HEK293 (cell line): ENCODE measurements at regions not wholly inside any gene's neighbourhood (a gene's known extent, or its start where the extent isn't known, plus 50 kb on each side); places are given as distances from the start of the nearest gene placed in this dataset.

Source experiments
- CTCF ChIA-PET: fragments of 350-600 bp; formaldehyde crosslinking; extraction: SDS; loops from one replicate; lab custom pipeline; 2021; ENCODE audit warnings: antibody characterized with exemption; lab: Yijun Ruan, JAX
- POLR2A ChIA-PET: fragments of 300-600 bp; formaldehyde crosslinking; extraction: SDS; loops from one replicate; lab custom pipeline; 2020; ENCODE audit warnings: antibody characterized with exemption, inconsistent platforms; lab: Yijun Ruan, JAX
- H3K27ac ChIP-seq: fragments of 200-500 bp; sonication (Bioruptor generic); 2 replicates; pipeline ENCODE4 v1.5.1; 2014; ENCODE audit warnings: low read depth, low read length, control low read depth, inconsistent platforms; ENCODE audit errors: extremely low read depth
- H3K36me3 ChIP-seq, 2 experiments: fragments of 200-500 bp in 1 of 2; sonication (Bioruptor generic) in 1 of 2; 1 replicate in 1 of 2; 2 replicates in 1 of 2; pipeline ENCODE4 v1.5.1; 2014 to 2017; ENCODE audit warnings: inconsistent platforms in 2 of 2, low read length in 2 of 2; ENCODE audit not compliant: control insufficient read depth in 2 of 2, insufficient read depth in 1 of 2
- H3K4me1 ChIP-seq: fragments of 200-500 bp; sonication (Bioruptor generic); 2 replicates; pipeline ENCODE4 v1.5.1; 2014; ENCODE audit warnings: mild to moderate bottlenecking, low read length, inconsistent platforms; ENCODE audit not compliant: control insufficient read depth, insufficient read depth
- H3K4me3 ChIP-seq: 2 replicates; pipeline ENCODE4 v1.5.1; 2011; ENCODE audit warnings: low read depth, mild to moderate bottlenecking, control low read depth, low read length, moderate library complexity
- H3K9me3 ChIP-seq: fragments of 200-500 bp; sonication (Bioruptor generic); 2 replicates; pipeline ENCODE4 v1.5.1; 2014; ENCODE audit warnings: low read depth, low read length, inconsistent platforms; ENCODE audit not compliant: control insufficient read depth, insufficient read depth
- KLF8 ChIP-seq: fragments of 450-650 bp; formaldehyde crosslinking; IDR thresholded peaks from 2 replicates; pipeline ENCODE4 v1.5.1; 2016; ENCODE audit warnings: missing biosample characterization, missing genetic modification characterization
- MEIS1 ChIP-seq: sonication (generic); formaldehyde crosslinking; IDR thresholded peaks from 2 replicates; pipeline ENCODE4 v1.8.1; 2022; ENCODE audit warnings: missing genetic modification reagents, mild to moderate bottlenecking, borderline replicate concordance
- MYNN ChIP-seq: fragments of 450-650 bp; formaldehyde crosslinking; IDR thresholded peaks from 2 replicates; pipeline ENCODE4 v1.5.1; 2016; ENCODE audit warnings: missing biosample characterization, missing genetic modification characterization, borderline replicate concordance
- OVOL3 ChIP-seq: fragments of 450-650 bp; formaldehyde crosslinking; IDR thresholded peaks from 2 replicates; pipeline ENCODE4 v1.5.1; 2016; ENCODE audit warnings: missing biosample characterization, missing genetic modification characterization
- SP2 ChIP-seq: fragments of 450-650 bp; formaldehyde crosslinking; IDR thresholded peaks from 2 replicates; pipeline ENCODE4 v1.5.1; 2016; ENCODE audit warnings: missing biosample characterization, missing genetic modification characterization
- SP7 ChIP-seq: fragments of 450-650 bp; formaldehyde crosslinking; IDR thresholded peaks from 2 replicates; pipeline ENCODE4 v1.5.1; 2016; ENCODE audit warnings: missing biosample characterization, missing genetic modification characterization
- ZBTB48 ChIP-seq: fragments of 450-650 bp; formaldehyde crosslinking; IDR thresholded peaks from 2 replicates; pipeline ENCODE4 v1.5.1; 2016; ENCODE audit warnings: missing biosample characterization, missing genetic modification characterization
- ZIC2 ChIP-seq: fragments of 450-650 bp; formaldehyde crosslinking; IDR thresholded peaks from 2 replicates; pipeline ENCODE4 v1.5.1; 2016; ENCODE audit warnings: missing biosample characterization, missing genetic modification characterization
- ZNF266 ChIP-seq: fragments of 450-650 bp; formaldehyde crosslinking; IDR thresholded peaks from 2 replicates; pipeline ENCODE4 v1.5.1; 2016; ENCODE audit warnings: missing biosample characterization, missing genetic modification characterization, low read depth
- ZNF561 ChIP-seq: fragments of 450-650 bp; IDR thresholded peaks from 2 replicates; pipeline ENCODE4 v1.5.1; 2018; ENCODE audit warnings: missing biosample characterization, missing genetic modification characterization, borderline replicate concordance
- ZNF596 ChIP-seq: fragments of 450-650 bp; IDR thresholded peaks from 2 replicates; pipeline ENCODE4 v1.5.0; 2018; ENCODE audit warnings: missing biosample characterization, mild to moderate bottlenecking, missing genetic modification characterization, moderate library complexity
- ZNF610 ChIP-seq: fragments of 450-650 bp; formaldehyde crosslinking; IDR thresholded peaks from 2 replicates; pipeline ENCODE4 v1.5.1; 2016; ENCODE audit warnings: missing biosample characterization, missing genetic modification characterization, borderline replicate concordance
- ZNF624 ChIP-seq: fragments of 450-650 bp; formaldehyde crosslinking; IDR thresholded peaks from 2 replicates; pipeline ENCODE4 v1.5.1; 2017; ENCODE audit warnings: missing biosample characterization, missing genetic modification characterization
- ZNF654 ChIP-seq: fragments of 450-650 bp; formaldehyde crosslinking; IDR thresholded peaks from 2 replicates; pipeline ENCODE4 v1.5.1; 2016; ENCODE audit warnings: low read depth, missing biosample characterization, missing genetic modification characterization
- ZNF660 ChIP-seq: fragments of 450-650 bp; IDR thresholded peaks from 2 replicates; pipeline ENCODE4 v1.5.1; 2018; ENCODE audit warnings: missing biosample characterization, mild to moderate bottlenecking, missing genetic modification characterization
- ZNF677 ChIP-seq: fragments of 450-650 bp; IDR thresholded peaks from 2 replicates; pipeline ENCODE4 v1.5.0; 2018; ENCODE audit warnings: missing biosample characterization, mild to moderate bottlenecking, missing genetic modification characterization, moderate library complexity
- ZXDB ChIP-seq: fragments of 450-650 bp; formaldehyde crosslinking; IDR thresholded peaks from 2 replicates; pipeline ENCODE4 v1.5.1; 2016; ENCODE audit warnings: missing biosample characterization, missing genetic modification characterization
- TF ChIP-seq, protein P1 (sequence below): fragments of 450-650 bp; formaldehyde crosslinking; conservative IDR thresholded peaks from 2 replicates; pipeline ENCODE4 v1.5.1; 2016; ENCODE audit warnings: low read depth, missing biosample characterization, missing genetic modification characterization
- TF ChIP-seq, protein P2 (sequence below): fragments of 450-650 bp; formaldehyde crosslinking; IDR thresholded peaks from 2 replicates; pipeline ENCODE4 v1.5.1; 2016; ENCODE audit warnings: missing biosample characterization, missing genetic modification characterization
- TF ChIP-seq, protein P3 (sequence below): fragments of 450-650 bp; formaldehyde crosslinking; IDR thresholded peaks from 2 replicates; pipeline ENCODE4 v1.5.1; 2016; ENCODE audit warnings: missing biosample characterization, missing genetic modification characterization

DNA sequence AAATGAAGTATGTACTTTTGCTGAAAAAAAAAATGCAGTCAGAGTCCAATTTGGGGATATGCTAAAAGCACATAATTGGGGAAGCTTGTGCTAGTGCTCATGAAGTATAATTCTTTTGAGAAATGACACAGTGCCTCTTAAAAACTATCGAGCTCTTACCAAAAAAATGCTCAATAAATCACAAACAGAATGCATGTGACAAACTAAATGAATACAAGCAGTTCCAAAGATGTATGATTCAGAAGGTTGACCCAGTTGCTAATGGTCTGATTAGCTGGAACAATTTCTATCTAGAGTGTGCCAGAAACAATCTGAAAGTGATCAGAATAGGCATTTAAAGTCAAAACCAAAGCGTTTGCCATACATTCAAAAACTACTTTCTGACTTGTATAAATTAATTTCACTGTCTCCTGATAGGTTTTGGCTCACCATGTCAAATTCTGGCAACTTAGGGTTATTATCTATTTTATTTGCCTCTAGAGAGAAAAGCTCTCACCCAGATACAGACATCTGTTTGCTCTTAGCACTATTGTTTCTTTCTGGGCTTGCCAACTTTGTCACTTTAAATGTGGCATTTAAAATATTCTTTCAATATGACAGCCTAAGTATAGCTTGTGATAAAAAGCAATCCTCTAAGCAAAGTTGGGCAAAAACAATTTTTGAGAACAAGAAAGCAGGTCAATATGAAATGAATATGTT is 114.7 kb upstream of the AHR start:
- no peaks in the 10 kb centered on the region for H3K4me1 ChIP-seq
- H3K4me3 ChIP-seq: no peak overlapping the region
- no peaks in the 10 kb centered on the region for H3K9me3 ChIP-seq
- POLR2A ChIA-PET: no interaction called here
- H3K27ac ChIP-seq: no peak overlapping the region
- TF ChIP-seq ZNF610 (tag by site-specific recombination) (no peak), ZNF596 (tag by site-specific recombination) (no peak), SP2 (tag by site-specific recombination) (no peak), ZNF266 (tag by site-specific recombination) (no peak), ZIC2 (tag by site-specific recombination) (no peak), MYNN (tag by site-specific recombination) (no peak), ZXDB (tag by site-specific recombination) (no peak), MEIS1 (no peak), ZNF654 (no peak), KLF8 (tag by site-specific recombination) (no peak)
- TF ChIP-seq, protein P1, sequence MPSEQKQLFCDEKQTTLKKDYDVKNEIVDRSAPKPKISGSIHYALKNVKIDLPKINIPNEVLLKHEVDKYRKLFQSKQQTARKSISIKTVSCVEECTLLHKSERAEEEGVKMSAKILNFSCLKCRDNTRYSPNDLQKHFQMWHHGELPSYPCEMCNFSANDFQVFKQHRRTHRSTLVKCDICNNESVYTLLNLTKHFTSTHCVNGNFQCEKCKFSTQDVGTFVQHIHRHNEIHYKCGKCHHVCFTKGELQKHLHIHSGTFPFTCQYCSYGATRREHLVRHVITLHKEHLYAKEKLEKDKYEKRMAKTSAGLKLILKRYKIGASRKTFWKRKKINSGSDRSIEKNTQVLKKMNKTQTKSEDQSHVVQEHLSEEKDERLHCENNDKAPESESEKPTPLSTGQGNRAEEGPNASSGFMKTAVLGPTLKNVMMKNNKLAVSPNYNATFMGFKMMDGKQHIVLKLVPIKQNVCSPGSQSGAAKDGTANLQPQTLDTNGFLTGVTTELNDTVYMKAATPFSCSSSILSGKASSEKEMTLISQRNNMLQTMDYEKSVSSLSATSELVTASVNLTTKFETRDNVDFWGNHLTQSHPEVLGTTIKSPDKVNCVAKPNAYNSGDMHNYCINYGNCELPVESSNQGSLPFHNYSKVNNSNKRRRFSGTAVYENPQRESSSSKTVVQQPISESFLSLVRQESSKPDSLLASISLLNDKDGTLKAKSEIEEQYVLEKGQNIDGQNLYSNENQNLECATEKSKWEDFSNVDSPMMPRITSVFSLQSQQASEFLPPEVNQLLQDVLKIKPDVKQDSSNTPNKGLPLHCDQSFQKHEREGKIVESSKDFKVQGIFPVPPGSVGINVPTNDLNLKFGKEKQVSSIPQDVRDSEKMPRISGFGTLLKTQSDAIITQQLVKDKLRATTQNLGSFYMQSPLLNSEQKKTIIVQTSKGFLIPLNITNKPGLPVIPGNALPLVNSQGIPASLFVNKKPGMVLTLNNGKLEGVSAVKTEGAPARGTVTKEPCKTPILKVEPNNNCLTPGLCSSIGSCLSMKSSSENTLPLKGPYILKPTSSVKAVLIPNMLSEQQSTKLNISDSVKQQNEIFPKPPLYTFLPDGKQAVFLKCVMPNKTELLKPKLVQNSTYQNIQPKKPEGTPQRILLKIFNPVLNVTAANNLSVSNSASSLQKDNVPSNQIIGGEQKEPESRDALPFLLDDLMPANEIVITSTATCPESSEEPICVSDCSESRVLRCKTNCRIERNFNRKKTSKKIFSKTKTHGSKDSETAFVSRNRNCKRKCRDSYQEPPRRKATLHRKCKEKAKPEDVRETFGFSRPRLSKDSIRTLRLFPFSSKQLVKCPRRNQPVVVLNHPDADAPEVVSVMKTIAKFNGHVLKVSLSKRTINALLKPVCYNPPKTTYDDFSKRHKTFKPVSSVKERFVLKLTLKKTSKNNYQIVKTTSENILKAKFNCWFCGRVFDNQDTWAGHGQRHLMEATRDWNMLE (tag by site-specific recombination): no peak
- TF ChIP-seq, protein P2, sequence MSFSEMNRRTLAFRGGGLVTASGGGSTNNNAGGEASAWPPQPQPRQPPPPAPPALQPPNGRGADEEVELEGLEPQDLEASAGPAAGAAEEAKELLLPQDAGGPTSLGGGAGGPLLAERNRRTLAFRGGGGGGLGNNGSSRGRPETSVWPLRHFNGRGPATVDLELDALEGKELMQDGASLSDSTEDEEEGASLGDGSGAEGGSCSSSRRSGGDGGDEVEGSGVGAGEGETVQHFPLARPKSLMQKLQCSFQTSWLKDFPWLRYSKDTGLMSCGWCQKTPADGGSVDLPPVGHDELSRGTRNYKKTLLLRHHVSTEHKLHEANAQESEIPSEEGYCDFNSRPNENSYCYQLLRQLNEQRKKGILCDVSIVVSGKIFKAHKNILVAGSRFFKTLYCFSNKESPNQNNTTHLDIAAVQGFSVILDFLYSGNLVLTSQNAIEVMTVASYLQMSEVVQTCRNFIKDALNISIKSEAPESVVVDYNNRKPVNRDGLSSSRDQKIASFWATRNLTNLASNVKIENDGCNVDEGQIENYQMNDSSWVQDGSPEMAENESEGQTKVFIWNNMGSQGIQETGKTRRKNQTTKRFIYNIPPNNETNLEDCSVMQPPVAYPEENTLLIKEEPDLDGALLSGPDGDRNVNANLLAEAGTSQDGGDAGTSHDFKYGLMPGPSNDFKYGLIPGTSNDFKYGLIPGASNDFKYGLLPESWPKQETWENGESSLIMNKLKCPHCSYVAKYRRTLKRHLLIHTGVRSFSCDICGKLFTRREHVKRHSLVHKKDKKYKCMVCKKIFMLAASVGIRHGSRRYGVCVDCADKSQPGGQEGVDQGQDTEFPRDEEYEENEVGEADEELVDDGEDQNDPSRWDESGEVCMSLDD (tag by site-specific recombination): no peak
- H3K36me3 ChIP-seq: no peaks in the 10 kb centered on the region
- CTCF ChIA-PET: interaction anchor here (0.6 to 1.3 kb wide), 2 partner anchors 10 to 666 kb away, joined by 3 to 7 read pairs; no protein-coding TSS in a partner anchor

DNA sequence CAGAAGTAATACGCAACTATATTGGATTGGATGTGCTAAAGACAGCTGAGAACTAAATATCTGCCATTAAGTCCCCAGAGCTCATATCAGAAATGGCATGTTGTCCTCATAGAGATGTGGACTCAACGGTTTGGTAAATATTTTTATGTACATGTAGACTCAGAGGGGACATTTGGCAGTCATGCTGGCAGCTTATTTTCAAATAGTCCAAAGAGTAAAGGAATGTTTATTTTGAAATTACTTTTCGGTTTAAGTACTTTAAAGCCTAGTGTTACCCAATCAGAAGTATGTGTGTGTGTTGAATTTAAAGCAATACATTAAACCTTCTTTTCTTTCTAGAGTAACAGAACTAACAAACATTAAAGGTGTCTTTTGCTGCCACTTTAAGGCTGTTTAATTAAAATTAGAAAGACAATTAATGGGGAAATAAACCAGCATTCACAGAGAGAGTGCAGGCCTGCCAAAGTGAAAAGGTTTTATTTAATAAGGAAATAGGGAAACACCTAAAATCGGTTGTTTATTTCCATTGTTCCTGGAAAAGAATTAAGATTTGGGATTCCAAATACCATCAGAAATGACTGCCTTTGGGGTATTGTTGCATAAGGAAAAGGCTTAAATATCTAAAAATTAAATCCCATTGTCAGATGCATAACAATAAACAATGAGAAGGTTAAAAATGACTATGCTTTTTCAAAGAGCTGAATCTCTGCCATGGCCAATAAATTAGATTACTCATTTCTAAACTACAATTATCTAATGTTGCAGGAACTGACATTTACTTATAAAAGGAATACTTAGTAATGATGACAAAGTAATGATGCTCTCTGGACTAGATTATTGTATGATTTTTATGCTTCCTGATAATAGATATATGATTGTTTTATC is 113.4 kb upstream of the AHR start:
- POLR2A ChIA-PET: no interaction called here
- CTCF ChIA-PET: no interaction called here
- H3K9me3 ChIP-seq: no peaks in the 10 kb centered on the region
- TF ChIP-seq ZBTB48 (tag by site-specific recombination) (no peak), OVOL3 (tag by site-specific recombination) (no peak), ZNF624 (tag by site-specific recombination) (no peak), ZIC2 (tag by site-specific recombination) (no peak), KLF8 (tag by site-specific recombination) (no peak), ZNF660 (tag by site-specific recombination) (no peak), SP7 (tag by site-specific recombination) (no peak), ZNF677 (tag by site-specific recombination) (no peak), ZNF561 (tag by site-specific recombination) (no peak)
- TF ChIP-seq, protein P3, sequence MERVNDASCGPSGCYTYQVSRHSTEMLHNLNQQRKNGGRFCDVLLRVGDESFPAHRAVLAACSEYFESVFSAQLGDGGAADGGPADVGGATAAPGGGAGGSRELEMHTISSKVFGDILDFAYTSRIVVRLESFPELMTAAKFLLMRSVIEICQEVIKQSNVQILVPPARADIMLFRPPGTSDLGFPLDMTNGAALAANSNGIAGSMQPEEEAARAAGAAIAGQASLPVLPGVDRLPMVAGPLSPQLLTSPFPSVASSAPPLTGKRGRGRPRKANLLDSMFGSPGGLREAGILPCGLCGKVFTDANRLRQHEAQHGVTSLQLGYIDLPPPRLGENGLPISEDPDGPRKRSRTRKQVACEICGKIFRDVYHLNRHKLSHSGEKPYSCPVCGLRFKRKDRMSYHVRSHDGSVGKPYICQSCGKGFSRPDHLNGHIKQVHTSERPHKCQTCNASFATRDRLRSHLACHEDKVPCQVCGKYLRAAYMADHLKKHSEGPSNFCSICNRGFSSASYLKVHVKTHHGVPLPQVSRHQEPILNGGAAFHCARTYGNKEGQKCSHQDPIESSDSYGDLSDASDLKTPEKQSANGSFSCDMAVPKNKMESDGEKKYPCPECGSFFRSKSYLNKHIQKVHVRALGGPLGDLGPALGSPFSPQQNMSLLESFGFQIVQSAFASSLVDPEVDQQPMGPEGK (tag by site-specific recombination): no peak

More for the DNA sequence above, 113.4 kb upstream of the AHR start:
- Histone ChIP-seq H3K36me3 (no peaks in the 10 kb centered on the region), H3K27ac (no peak overlapping the region), H3K4me3 (no peak overlapping the region), H3K4me1 (no peaks in the 10 kb centered on the region)
